ES-I3 (cell line): ENCODE measurements at regions not wholly inside any gene's neighbourhood (a gene's known extent, or its start where the extent isn't known, plus 50 kb on each side); places are given as distances from the start of the nearest gene placed in this dataset.
"Not testable (repeated sequence)": the region's sequence is repeated elsewhere in the genome, so short reads cannot be mapped to it uniquely, and the experiment has no call there.

Source experiments
- H3K36me3 ChIP-seq: 2 replicates; pipeline ENCODE4 v1.6.1; 2013; ENCODE audit warnings: mild to moderate bottlenecking, low read length, control low read depth, moderate library complexity; ENCODE audit not compliant: insufficient read depth
- H3K4me1 ChIP-seq: 2 replicates; pipeline ENCODE4 v1.6.1; 2013; ENCODE audit warnings: mild to moderate bottlenecking, control low read depth, low read length; ENCODE audit not compliant: insufficient read depth
- H3K9ac ChIP-seq: 2 replicates; pipeline ENCODE4 v1.6.1; 2013; ENCODE audit warnings: low read depth, mild to moderate bottlenecking, low read length, moderate library complexity
- H3K9me3 ChIP-seq: 2 replicates; pipeline ENCODE4 v1.6.1; 2013; ENCODE audit warnings: mild to moderate bottlenecking, low read length, moderate library complexity; ENCODE audit not compliant: control insufficient read depth, insufficient read depth

GRCh38 chr9:119903851-119904250 lies 534.6 kb upstream of the BRINP1 start:
- peaks cover 9% of the 10 kb centered on the region for H3K4me1 ChIP-seq

GRCh38 chr9:119902611-119903010 lies 533.4 kb upstream of the BRINP1 start:
- no peaks in the 10 kb centered on the region; the same call in 1 of the 2 replicates for H3K36me3 ChIP-seq
- peaks cover 5% of the 10 kb centered on the region for H3K9me3 ChIP-seq
- H3K9ac ChIP-seq = no peak overlapping the region
- H3K4me1 ChIP-seq = peaks cover 9% of the 10 kb centered on the region

More at GRCh38 chr9:119903851-119904250, 534.6 kb upstream of the BRINP1 start:
- Histone ChIP-seq H3K36me3 (no peaks in the 10 kb centered on the region; the same call in 1 of the 2 replicates), H3K9ac (no peak overlapping the region), H3K9me3 (peaks cover 9% of the 10 kb centered on the region)

- no peaks in the 10 kb centered on the region for H3K9me3 ChIP-seq
- no peak overlapping the region for H3K9ac ChIP-seq
- H3K4me1 ChIP-seq = no peaks in the 10 kb centered on the region
- H3K36me3 ChIP-seq = no peaks in the 10 kb centered on the region
These were observed 529.1 kb upstream of the BRINP1 start for GRCh38 chr9:119898316-119898715.

- H3K9me3 ChIP-seq = no peaks in the 10 kb centered on the region
These were observed 515.2 kb upstream of the BRINP1 start for GRCh38 chr9:119884438-119884837.

GRCh38 chr9:119881898-119882297 lies 512.7 kb upstream of the BRINP1 start:
- Histone ChIP-seq H3K4me1 (peaks cover 33% of the 10 kb centered on the region), H3K9ac (no peak overlapping the region), H3K36me3 (no peaks in the 10 kb centered on the region), H3K9me3 (no peaks in the 10 kb centered on the region)

More at GRCh38 chr9:119884438-119884837, 515.2 kb upstream of the BRINP1 start:
- Histone ChIP-seq H3K9ac (no peak overlapping the region), H3K36me3 (no peaks in the 10 kb centered on the region), H3K4me1 (peaks cover 33% of the 10 kb centered on the region)

GRCh38 chr9:119880361-119880760 lies 511.1 kb upstream of the BRINP1 start:
- H3K9ac ChIP-seq = no peak overlapping the region
- no peaks in the 10 kb centered on the region for H3K36me3 ChIP-seq
- peaks cover 21% of the 10 kb centered on the region for H3K4me1 ChIP-seq
- H3K9me3 ChIP-seq = no peaks in the 10 kb centered on the region

- H3K4me1 ChIP-seq = 0 out of 2 replicates have a peak, but pooled peaks cover 5% of the 10 kb centered on the region
- H3K9me3 ChIP-seq = no peaks in the 10 kb centered on the region
- H3K9ac ChIP-seq = no peak overlapping the region
- no peaks in the 10 kb centered on the region for H3K36me3 ChIP-seq
These were observed 508.1 kb upstream of the BRINP1 start for GRCh38 chr9:119877306-119877705.

GRCh38 chr9:119873877-119874276 lies 504.6 kb upstream of the BRINP1 start:
- H3K36me3 ChIP-seq = no peaks in the 10 kb centered on the region
- no peaks in the 10 kb centered on the region for H3K9me3 ChIP-seq
- H3K4me1 ChIP-seq = no peaks in the 10 kb centered on the region

GRCh38 chr9:119870251-119870650 lies 501.0 kb upstream of the BRINP1 start:
- H3K9ac ChIP-seq, H3K36me3 ChIP-seq, H3K4me1 ChIP-seq, H3K9me3 ChIP-seq: not testable (repeated sequence)

More at GRCh38 chr9:119873877-119874276, 504.6 kb upstream of the BRINP1 start:
- no peak overlapping the region for H3K9ac ChIP-seq

GRCh38 chr9:119868694-119869093 lies 499.5 kb upstream of the BRINP1 start:
- Histone ChIP-seq H3K9me3 (no peaks in the 10 kb centered on the region), H3K36me3 (no peaks in the 10 kb centered on the region; the same call in 1 of the 2 replicates), H3K4me1 (no peaks in the 10 kb centered on the region), H3K9ac (no peak overlapping the region)

GRCh38 chr9:119861842-119862241 lies 492.6 kb upstream of the BRINP1 start:
- Histone ChIP-seq H3K4me1 (no peaks in the 10 kb centered on the region), H3K36me3 (no peaks in the 10 kb centered on the region), H3K9me3 (no peaks in the 10 kb centered on the region), H3K9ac (no peak overlapping the region)

- Histone ChIP-seq H3K4me1 (no peaks in the 10 kb centered on the region), H3K36me3 (no peaks in the 10 kb centered on the region), H3K9me3 (no peaks in the 10 kb centered on the region), H3K9ac (no peak overlapping the region)
These were observed 489.9 kb upstream of the BRINP1 start for GRCh38 chr9:119859128-119859527.

GRCh38 chr9:119853126-119853525 lies 483.9 kb upstream of the BRINP1 start:
- Histone ChIP-seq H3K9me3 (no peaks in the 10 kb centered on the region), H3K36me3 (no peaks in the 10 kb centered on the region), H3K4me1 (no peaks in the 10 kb centered on the region), H3K9ac (no peak overlapping the region)

GRCh38 chr9:119852390-119852789 lies 483.2 kb upstream of the BRINP1 start:
- Histone ChIP-seq H3K9ac (no peak overlapping the region), H3K36me3 (no peaks in the 10 kb centered on the region), H3K9me3 (no peaks in the 10 kb centered on the region), H3K4me1 (no peaks in the 10 kb centered on the region)

GRCh38 chr9:119844431-119844830 lies 475.2 kb upstream of the BRINP1 start:
- no peak overlapping the region for H3K9ac ChIP-seq
- H3K9me3 ChIP-seq = no peaks in the 10 kb centered on the region
- no peaks in the 10 kb centered on the region; the same call in 1 of the 2 replicates for H3K4me1 ChIP-seq
- no peaks in the 10 kb centered on the region for H3K36me3 ChIP-seq

- Histone ChIP-seq H3K4me1 (peaks cover under 1% of the 10 kb centered on the region; the same call in 1 of the 2 replicates), H3K9ac (no peak overlapping the region), H3K36me3 (no peaks in the 10 kb centered on the region), H3K9me3 (no peaks in the 10 kb centered on the region)
These were observed 471.8 kb upstream of the BRINP1 start for GRCh38 chr9:119841016-119841415.
